Lower lobe of right lung (tissue), 2 donors: ENCODE measurements at regions not wholly inside any gene's neighbourhood (a gene's known extent, or its start where the extent isn't known, plus 50 kb on each side); places are given as distances from the start of the nearest gene placed in this dataset.

Source experiments
- ATAC-seq, 2 donors: fragments of 200-7000 bp; cut with Tn5 transposase; one replicate each; pipeline ENCODE4 v1.9.1; 2020 to 2022; ENCODE audit warnings: mild to moderate bottlenecking in 2 of 2, moderate library complexity in 2 of 2
- DNase-seq: peaks from one replicate; pipeline ENCODE4 v3.0.0-alpha.2; 2020
- H3K27ac ChIP-seq: fragments of 200-600 bp; one replicate; pipeline ENCODE4 v1.8.0; 2022
- H3K27me3 ChIP-seq: fragments of 200-600 bp; one replicate; pipeline ENCODE4 v1.8.0; 2022; ENCODE audit warnings: low read depth
- H3K36me3 ChIP-seq: fragments of 200-600 bp; one replicate; pipeline ENCODE4 v1.8.0; 2022; ENCODE audit warnings: mild to moderate bottlenecking
- H3K4me1 ChIP-seq: fragments of 200-600 bp; one replicate; pipeline ENCODE4 v1.8.0; 2022
- H3K4me3 ChIP-seq: fragments of 200-600 bp; one replicate; pipeline ENCODE4 v1.8.0; 2022; ENCODE audit warnings: mild to moderate bottlenecking
- H3K9me3 ChIP-seq: fragments of 200-600 bp; one replicate; pipeline ENCODE4 v1.8.0; 2022
- intact Hi-C: fragments of 100-400 bp; cut with DNase I; formaldehyde crosslinking; loops from one replicate; pipeline ENCODE4 v1.11.0; 2022
- TF ChIP-seq, protein P1 (sequence below): fragments of 200-600 bp; IDR thresholded peaks from one replicate; pipeline ENCODE4 v1.8.0; 2022; ENCODE audit warnings: antibody characterized with exemption, mild to moderate bottlenecking
- donor health status: DM: no; HTN: yes; CAD: no; lungs with severe emphysema.

DNA sequence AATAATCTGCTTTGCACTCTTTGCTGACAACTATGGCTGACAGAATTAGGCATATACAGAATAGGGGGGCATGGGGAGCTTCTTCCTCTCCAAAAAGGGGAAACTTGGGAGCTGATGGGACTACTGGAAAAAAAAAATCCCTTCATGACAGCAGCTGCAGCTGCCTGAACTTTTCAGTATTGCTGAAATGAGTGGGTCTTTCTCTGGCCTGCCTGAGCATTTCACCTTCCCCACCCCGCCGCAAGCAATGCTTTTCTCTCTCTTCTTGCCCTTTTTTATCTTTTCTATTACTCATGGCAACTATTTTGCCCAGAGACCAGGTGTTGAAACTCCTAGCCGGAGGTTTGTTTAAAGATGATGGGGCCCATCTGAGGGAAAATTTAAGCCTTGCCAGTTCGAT, 244.9 kb downstream of the SEMA3D start:
- H3K27ac ChIP-seq = no peak overlapping the region
- H3K27me3 ChIP-seq = no peaks in the 10 kb centered on the region
- no peak overlapping the region for H3K4me3 ChIP-seq
- ATAC-seq (no peak), DNase-seq (no peak)
- intact Hi-C loops = no loop called here
- no peaks in the 10 kb centered on the region for H3K9me3 ChIP-seq
- no peaks in the 10 kb centered on the region for H3K36me3 ChIP-seq
- H3K4me1 ChIP-seq = no peaks in the 10 kb centered on the region
- TF ChIP-seq, protein P1, sequence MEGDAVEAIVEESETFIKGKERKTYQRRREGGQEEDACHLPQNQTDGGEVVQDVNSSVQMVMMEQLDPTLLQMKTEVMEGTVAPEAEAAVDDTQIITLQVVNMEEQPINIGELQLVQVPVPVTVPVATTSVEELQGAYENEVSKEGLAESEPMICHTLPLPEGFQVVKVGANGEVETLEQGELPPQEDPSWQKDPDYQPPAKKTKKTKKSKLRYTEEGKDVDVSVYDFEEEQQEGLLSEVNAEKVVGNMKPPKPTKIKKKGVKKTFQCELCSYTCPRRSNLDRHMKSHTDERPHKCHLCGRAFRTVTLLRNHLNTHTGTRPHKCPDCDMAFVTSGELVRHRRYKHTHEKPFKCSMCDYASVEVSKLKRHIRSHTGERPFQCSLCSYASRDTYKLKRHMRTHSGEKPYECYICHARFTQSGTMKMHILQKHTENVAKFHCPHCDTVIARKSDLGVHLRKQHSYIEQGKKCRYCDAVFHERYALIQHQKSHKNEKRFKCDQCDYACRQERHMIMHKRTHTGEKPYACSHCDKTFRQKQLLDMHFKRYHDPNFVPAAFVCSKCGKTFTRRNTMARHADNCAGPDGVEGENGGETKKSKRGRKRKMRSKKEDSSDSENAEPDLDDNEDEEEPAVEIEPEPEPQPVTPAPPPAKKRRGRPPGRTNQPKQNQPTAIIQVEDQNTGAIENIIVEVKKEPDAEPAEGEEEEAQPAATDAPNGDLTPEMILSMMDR = no peak

DNA sequence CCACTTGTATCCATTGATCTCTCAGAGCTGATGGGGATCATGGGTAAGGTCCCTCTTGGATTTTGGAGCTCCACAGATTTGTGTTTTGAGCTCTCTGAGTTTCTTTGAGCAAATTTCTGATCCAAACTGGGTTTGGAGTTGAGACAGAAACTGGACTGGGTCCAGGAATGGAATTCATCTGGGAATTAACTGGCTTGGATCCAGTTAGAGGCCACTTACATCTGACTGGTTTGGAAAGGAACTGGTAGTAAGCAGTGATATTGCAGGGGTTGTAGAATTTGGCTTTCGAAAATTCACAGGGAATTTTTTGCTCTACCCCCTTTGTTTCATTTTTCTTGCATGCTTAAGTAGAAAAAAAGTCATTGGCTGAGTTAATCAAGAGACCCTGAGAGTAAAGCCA, 245.6 kb downstream of the SEMA3D start:
- no peak for DNase-seq
- no peak for ATAC-seq
- no peaks in the 10 kb centered on the region for H3K9me3 ChIP-seq
- no peaks in the 10 kb centered on the region for H3K27me3 ChIP-seq
- TF ChIP-seq, protein P1 = no peak
- H3K4me1 ChIP-seq = no peaks in the 10 kb centered on the region
- H3K4me3 ChIP-seq = no peak overlapping the region
- H3K27ac ChIP-seq = no peak overlapping the region
- intact Hi-C loops = no loop called here
- no peaks in the 10 kb centered on the region for H3K36me3 ChIP-seq

DNA sequence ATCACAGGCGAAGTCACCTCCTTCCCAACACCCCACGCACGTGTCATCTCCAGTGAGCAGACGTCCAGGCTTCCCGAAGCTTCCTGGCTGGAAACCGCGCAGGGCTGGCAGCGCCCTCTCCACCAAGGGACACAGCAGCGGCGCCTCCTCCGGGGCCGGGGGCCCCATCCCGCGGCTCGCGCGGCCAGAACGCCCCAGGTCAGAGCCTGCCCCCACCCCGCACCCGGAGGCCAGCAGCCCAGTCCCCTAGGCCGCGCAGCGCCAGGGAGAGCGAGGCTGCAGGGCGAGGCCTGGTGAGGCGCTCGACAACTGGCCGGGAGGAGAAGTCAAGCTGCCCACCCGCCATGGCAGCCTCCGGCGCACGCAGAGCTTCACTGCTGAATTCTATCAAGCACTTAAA, 247.0 kb downstream of the SEMA3D start:
- intact Hi-C loops = no loop called here
- TF ChIP-seq, protein P1 = no peak
- H3K4me3 ChIP-seq = no peak overlapping the region

DNA sequence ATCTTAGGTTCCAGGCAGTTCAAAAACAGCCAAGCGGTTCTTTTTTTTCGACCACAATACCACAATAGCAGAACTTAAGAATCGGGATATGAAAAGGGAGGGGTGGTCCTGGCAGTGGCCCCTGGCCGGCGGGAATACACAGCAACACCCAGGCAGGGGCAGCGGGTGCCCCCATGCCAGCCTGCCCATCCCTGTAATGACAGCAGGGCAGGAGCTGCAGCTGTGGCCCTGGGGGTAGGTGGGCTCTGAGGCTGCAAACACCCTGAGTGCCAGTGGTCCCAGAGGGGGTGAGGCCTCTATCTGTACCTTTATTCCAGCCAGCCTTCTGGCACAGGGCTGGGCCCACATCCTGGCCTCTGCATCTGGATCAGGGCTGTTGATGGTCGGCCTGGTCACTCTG, 247.4 kb downstream of the SEMA3D start:
- H3K4me3 ChIP-seq = no peak overlapping the region
- intact Hi-C loops = no loop called here
- TF ChIP-seq, protein P1 = no peak
- DNase-seq (no peak), ATAC-seq (peak in 1 of 2 donors; percentile 27)
- H3K9me3 ChIP-seq = no peaks in the 10 kb centered on the region
- no peaks in the 10 kb centered on the region for H3K36me3 ChIP-seq
- H3K27me3 ChIP-seq = no peaks in the 10 kb centered on the region
- no peak overlapping the region for H3K27ac ChIP-seq
- no peaks in the 10 kb centered on the region for H3K4me1 ChIP-seq

More for the DNA sequence above, 247.0 kb downstream of the SEMA3D start:
- H3K27me3 ChIP-seq = no peaks in the 10 kb centered on the region
- no peaks in the 10 kb centered on the region for H3K9me3 ChIP-seq
- peak; percentile 18 to 51 for ATAC-seq
- H3K4me1 ChIP-seq = no peaks in the 10 kb centered on the region
- no peaks in the 10 kb centered on the region for H3K36me3 ChIP-seq
- no peak overlapping the region for H3K27ac ChIP-seq
- DNase-seq = peak; percentile 30

DNA sequence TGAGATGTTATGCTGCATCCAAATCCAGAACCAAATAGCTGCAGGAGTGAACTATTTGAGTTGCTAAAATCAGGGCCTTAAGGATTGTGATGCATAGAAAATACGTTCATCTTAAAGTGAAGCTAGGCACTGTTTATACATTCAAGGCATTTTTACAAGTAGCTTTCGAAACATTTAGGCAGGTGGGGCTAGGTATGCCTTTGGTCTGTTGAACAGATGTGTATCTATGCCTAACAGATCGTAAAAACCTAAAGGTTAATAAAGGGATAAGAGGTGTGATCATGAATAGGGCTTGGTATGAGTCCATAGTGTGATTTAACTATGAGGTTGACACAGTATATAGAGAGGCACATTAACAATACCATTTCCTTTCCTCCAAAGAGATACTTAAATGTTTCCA, 262.5 kb downstream of the SEMA3D start:
- DNase-seq (no peak), ATAC-seq (no peak)
- intact Hi-C loops = no loop called here
- H3K4me3 ChIP-seq = no peak overlapping the region
- TF ChIP-seq, protein P1 = no peak
- peaks cover 8% of the 10 kb centered on the region for H3K9me3 ChIP-seq
- H3K27me3 ChIP-seq = no peaks in the 10 kb centered on the region
- no peaks in the 10 kb centered on the region for H3K4me1 ChIP-seq
- no peaks in the 10 kb centered on the region for H3K36me3 ChIP-seq
- no peak overlapping the region for H3K27ac ChIP-seq

DNA sequence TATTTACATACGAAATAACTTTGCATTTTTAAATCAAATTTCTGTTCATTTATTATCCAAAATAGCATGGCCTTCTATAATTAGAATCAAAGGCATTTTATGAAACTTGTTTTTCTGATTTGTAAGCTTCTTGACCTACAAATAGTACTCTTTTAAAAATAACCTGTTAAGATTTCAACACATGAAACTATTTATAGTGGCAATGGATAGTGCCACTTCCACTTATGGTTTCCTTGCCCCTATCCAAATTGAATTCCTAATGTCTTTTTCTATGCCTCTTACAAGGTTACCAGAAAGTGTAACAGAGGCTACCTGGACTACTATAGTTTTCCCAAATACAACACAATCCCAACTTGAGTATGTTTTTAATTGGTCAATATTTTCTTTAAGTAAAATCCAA, 263.5 kb downstream of the SEMA3D start:
- no peak for DNase-seq
- Histone ChIP-seq H3K27me3 (no peaks in the 10 kb centered on the region), H3K4me3 (no peak overlapping the region), H3K9me3 (peaks cover 9% of the 10 kb centered on the region), H3K4me1 (no peaks in the 10 kb centered on the region), H3K36me3 (no peaks in the 10 kb centered on the region), H3K27ac (no peak overlapping the region)
- intact Hi-C loops = no loop called here
- no peak for ATAC-seq
- TF ChIP-seq, protein P1 = no peak
